HepG2 (cell line): ENCODE measurements at regions not wholly inside any gene's neighbourhood (a gene's known extent, or its start where the extent isn't known, plus 50 kb on each side); places are given as distances from the start of the nearest gene placed in this dataset.

Source experiments
- CTCF ChIP-seq: sonication (generic); formaldehyde crosslinking; IDR thresholded peaks from 2 replicates; pipeline ENCODE4 v1.5.0; 2020; ENCODE audit warnings: mild to moderate bottlenecking, missing genetic modification reagents, moderate library complexity
- ELF4 ChIP-seq: sonication (generic); formaldehyde crosslinking; IDR thresholded peaks from 2 replicates; pipeline ENCODE4 v1.5.0; 2020; ENCODE audit warnings: missing genetic modification reagents, mild to moderate bottlenecking, moderate library complexity, borderline replicate concordance
- HOXA3 ChIP-seq: sonication (generic); formaldehyde crosslinking; IDR thresholded peaks from 2 replicates; pipeline ENCODE4 v1.5.0; 2020; ENCODE audit warnings: missing genetic modification reagents
- NR3C1 ChIP-seq: sonication (generic); formaldehyde crosslinking; IDR thresholded peaks from 2 replicates; pipeline ENCODE4 v1.4.0; 2020; ENCODE audit warnings: missing genetic modification reagents
- PHF20 ChIP-seq: sonication (generic); formaldehyde crosslinking; IDR thresholded peaks from 2 replicates; pipeline ENCODE4 v1.5.0; 2020; ENCODE audit warnings: mild to moderate bottlenecking, missing genetic modification reagents
- TCF7 ChIP-seq: sonication (generic); IDR thresholded peaks from 2 replicates; pipeline ENCODE4 v1.6.1; 2016; ENCODE audit warnings: antibody characterized with exemption, low read depth
- ZBTB33 ChIP-seq: sonication (generic); formaldehyde crosslinking; IDR thresholded peaks from 2 replicates; pipeline ENCODE4 v1.4.0; 2020; ENCODE audit warnings: missing genetic modification reagents

- TF ChIP-seq PHF20 (CRISPR knock-in tag) (no peak), HOXA3 (no peak), ZBTB33 (no peak), NR3C1 (CRISPR knock-in tag) (no peak), CTCF (no peak), TCF7 (no peak), ELF4 (CRISPR knock-in tag) (no peak)
Measured at GRCh38 chr12:22797701-22798100, 172.7 kb downstream of the ETNK1 start.
